NCI-H1436 (cell line): ENCODE measurements at regions not wholly inside any gene's neighbourhood (a gene's known extent, or its start where the extent isn't known, plus 50 kb on each side); places are given as distances from the start of the nearest gene placed in this dataset.
"Not testable (repeated sequence)": the region's sequence is repeated elsewhere in the genome, so short reads cannot be mapped to it uniquely, and the experiment has no call there.

Experiments used
- DNase-seq: peaks from one replicate; lab custom pipeline; 2025; lab: John Stamatoyannopoulos, UW

DNA sequence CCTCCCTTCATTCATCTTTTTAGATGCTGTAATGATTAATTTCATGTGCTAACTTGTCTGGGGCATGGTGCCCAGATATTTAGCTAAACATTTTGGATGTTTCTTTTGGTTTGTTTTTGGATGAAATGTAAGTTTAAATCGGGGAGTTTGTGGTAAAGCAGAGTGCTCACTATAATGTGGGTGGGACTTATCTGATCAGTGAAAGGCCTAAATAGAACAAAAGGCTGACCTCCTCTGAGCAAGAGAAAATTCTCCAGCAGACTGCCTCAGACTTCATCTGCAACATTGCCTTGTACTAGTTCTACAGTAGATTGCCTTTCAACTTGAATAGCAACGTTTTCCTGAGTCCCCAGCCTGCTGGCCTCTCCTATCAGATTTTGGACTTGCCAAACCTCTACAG, 183.6 kb downstream of the S1PR1 start:
- no peak for DNase-seq

DNA sequence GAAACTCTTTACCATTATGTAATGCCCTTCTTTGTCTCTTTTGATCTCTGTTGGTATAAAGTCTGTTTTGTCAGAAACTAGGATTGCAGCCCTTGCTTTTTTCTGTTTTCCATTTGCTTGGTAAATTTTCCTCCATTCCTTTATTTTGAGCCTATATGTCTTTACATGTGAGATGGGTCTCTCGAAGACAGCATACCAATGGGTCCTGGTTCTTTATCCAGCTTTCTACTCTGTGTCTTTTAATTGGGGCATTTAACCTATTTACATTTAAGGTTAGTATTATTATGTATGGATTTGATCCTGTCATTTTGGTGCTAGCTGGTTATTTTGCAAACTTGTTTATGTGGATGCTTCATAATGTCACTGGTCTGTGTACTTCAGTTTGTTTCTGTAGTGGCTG, 191.3 kb downstream of the S1PR1 start:
- DNase-seq: not testable (repeated sequence)

DNA sequence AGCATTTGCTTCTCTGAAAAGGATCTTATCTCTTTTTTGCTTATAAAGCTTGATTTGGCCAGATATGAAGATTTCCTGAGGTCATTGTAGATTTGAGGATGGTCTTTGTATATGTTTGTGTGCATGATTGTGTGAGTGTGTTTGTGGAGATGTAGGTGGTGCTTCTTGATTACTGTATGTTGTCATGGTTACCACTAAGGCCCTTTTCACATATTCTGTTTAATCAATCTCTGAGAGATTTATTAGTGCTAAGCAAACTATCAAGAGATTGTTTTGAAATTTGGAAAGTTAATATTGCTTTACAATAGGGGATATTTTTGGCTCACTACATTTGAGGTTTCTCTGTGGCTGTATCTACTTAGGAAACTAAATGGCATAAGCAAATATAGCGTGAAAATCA, 191.7 kb downstream of the S1PR1 start:
- DNase-seq: no peak

DNA sequence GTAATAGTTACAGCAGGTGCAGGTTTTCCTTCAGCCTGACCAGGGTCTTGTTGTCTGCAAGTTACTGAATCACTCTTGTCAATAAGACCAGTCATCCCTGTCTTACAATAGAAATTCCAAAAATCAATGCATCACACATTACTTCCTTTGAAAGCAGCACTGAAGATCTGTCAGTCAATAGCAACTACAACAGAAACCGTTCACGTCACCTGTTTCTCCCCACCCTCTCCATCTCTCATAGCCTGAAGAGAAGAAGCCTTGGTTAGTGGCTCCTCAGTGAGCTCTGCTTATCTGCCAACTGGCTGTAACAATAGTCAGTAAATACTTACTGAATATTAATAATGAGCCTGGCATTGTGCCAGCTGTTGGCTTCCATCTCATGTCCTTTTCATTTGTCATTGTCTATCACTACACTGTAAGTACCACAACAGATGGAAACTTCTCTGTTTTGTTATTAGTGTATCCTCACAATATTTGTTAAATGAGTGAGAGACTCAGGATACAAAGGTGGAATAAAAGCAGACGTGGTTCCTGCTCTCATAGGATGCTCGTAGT, 195.2 kb downstream of the S1PR1 start:
- DNase-seq: no peak

DNA sequence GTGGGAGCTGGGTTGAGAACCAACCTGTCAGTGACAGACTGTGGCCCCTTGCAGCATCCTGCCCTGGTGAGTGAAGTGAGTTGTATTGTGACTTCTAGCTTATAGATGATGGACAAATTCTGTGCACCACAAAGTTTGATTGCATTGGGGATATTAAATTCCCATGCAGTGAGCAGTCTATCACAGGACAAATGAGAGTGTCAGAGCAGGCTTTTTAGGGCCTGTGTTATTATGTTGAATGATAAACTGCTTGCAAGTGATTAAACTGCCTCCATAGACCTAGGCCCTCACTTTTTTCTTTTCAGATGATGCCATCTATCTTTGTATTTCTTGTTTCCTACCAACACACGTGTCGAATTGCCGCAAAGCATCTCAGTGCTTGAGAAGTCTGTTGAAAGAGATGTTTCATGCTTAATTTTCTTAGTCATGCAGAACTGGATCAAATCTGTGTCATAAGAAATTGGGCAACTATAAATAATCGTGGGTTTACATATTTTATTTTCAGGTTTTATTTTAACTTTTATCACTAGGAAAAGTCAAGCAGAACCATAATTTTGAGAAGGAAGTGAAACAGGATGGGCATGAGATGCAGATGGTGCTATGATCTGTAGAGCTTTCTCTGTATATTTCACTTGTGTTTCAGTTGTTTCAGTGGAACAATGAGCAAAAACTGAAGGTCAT, 199.2 kb downstream of the S1PR1 start:
- DNase-seq: no peak

DNA sequence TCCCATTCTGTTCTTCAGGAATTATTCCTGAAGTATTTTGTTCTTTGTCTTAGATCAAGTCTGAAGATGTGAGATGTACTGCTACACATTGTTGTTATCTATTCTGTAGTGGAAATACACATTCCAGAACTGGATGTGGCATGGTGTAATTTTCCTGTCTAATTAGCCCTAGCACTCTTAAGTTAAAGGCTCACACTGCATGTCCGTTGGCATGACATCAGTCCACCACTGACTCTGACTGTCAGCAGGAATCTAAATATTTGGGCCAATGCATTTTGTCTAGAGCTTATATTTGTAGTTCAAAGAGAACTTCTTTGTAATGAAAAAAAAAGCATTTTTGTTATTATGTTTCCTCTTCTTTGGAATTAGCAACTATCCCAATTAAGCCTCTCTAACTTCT, 201.0 kb downstream of the S1PR1 start:
- no peak for DNase-seq

DNA sequence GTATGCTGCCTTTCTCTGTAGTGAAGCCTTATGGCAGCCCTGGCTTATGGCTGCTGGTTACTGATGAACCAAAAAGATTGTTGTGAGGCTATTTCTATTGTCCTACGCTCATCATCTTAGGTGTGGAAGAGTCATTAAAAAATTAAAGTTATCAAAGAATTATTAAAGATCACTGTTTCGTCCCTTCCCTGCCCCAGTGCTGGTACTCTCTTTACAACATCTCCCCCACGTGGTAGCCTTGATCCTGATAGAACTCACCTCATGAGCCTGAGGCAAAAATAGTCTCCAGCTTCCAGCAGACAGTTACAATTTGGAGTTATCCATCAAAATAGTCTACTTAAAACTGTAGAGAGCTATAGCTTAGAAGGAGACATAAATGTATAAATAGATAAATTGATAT, 201.5 kb downstream of the S1PR1 start:
- DNase-seq: no peak

DNA sequence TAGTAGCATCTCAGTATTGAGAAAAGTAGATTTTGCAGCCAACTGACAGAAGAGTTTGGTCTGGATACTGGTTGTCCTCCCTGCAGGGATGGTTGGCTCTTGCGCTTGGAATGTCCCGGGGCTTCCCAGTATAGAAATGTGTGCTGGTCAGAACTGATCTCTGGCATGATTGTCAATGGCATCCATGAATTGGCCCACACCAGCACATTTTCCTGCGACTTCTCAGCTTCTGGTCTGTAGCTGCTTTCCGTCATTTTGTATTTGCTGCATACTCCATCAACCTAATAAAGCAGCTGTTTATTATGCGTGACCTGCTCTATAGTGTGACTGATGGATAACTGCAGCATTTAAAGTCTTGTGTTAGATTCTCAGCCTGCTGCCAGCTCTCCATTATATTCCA, 203.7 kb downstream of the S1PR1 start:
- no peak for DNase-seq

DNA sequence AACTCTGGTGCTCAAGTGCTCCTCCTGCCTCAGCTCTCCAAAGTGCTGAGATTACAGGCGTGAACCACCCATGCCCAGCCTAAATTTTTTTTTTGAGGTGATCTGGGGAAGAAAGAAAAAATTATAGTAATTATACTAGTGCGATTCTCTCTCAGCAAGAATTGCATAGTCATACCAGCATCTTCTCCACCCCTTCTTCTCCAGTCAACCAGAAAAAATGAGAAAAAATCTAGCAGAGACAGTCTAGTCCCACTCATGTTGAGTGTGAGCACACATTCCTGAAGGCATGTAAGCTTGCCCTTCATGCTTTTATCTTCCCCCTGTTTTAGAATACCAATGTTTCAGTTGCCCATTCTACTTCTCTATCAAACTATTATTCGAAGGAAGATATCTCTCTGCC, 207.6 kb downstream of the S1PR1 start:
- DNase-seq: no peak

DNA sequence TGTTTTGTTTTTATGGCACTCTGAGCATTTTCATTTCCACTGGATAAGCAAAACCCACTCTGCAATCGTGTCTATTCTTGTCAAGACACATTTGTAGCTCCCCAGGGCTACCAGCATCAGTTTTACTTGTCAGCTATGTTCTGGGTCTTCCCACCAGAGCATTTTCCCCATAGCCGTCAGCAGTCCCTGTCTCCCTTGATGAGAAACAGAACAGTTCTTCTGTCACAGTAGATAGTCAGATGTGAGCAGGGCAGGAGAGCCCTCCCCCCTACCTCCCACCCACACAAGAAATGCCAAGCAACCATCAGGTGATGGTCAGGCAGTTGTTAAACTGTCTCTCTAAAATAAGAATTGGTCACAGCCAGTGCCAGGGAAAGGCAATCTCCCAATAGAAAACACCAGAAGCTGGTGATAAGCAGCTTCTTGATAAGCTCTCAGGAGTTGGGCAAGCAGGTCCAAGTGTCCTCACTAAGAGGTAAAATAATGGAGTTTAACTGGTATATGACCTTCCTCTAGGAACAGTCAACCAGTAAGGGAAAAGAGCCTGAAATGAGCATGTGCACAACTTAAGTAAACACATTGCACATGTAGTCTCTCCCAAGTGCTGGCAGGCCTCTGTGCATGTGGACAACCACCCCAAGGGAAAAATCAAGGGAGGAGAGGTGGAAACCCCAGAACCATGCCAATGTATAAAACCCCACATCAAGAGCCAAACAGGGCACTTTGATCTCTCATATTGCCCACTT, 208.2 kb downstream of the S1PR1 start:
- no peak for DNase-seq

DNA sequence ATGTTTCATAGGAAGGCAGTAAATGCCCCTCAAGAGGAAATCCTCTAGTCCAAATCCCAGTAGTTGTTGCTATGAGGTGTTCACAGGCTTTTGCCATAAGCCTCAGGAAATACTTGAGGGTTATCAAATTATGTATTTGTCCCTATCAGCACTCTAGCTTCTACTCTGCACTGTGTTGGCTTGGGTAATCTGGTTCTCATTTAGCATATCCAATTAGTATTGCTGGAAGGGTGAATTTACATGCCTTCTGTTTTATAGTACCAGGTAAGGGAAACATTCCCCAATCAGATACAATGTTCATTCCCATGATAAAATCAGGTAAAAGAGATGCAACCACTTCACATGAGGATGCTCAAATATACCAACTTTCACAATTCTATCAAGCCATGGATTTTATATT, 211.2 kb downstream of the S1PR1 start:
- no peak for DNase-seq

DNA sequence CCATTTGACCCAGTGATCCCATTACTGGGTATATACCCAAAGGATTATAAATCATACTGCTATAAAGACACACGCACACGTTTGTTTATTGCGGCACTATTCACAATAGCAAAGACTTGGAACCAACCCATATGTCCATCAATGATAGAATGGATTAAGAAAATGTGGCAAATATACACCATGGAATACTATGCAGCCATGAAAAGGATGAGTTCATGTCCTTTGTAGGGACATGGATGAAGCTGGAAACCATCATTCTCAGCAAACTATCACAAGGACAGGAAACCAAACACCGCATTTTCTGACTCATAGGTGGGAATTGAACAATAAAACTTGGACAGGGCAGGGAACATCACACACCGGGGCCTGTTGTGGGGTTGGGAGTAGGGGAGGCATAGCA, 213.9 kb downstream of the S1PR1 start:
- DNase-seq: not testable (repeated sequence)

DNA sequence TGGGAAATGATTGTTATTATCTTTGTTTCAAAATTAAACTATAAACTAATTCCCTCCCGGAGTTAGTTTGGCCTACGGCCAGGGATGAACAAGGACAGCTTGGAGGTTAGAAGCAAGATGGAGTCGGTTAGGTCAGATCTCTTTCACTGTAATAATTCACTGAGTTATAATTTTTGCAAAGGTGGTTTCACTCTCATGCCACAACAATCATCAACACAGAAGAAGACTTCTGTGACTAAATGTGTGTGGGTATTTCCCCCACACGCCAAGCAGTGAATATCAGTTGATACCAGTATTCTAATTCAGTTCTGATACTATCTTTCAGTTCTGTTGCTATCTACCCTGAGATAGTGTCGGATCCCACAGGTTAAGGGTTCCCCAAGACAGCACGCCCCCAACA, 215.1 kb downstream of the S1PR1 start:
- no peak for DNase-seq

DNA sequence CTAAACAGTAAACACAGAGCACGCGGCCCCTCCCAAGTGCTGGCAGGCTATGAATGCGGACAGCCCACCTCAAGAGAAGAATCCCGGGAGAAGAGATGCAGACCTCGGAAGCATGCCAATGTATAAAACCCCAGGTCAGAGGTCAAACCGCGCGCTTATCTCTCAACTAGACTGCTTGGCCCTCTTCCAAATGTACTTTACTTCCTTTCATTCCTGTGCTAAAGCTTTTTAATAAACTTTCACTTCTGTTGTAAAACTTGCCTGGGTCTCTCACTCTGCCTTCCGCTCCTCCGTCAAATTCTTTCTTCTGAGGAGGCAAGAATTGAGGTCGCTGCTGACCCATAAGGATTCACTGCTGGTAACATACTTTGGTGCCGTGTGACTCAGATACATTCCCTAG, 216.0 kb downstream of the S1PR1 start:
- DNase-seq: no peak

DNA sequence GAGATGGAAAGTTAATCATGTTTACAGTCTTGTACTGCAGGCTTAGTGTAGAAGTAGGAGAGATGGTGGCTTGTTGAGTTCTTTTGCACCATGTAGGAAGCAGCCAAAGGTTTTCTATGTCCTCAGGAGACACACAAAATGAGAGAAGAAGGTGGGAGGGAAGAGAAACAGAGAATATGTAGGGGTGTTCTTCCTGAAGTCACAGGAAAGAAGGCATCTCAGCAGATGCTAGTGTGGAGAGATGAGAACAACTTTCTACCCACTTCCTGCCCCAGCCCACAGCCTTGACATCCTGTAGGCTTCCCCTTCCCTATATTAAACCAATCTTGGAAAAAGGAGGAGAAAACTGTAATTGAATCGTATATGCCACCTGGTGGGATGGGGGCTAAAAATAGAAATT, 217.0 kb downstream of the S1PR1 start:
- DNase-seq: no peak

DNA sequence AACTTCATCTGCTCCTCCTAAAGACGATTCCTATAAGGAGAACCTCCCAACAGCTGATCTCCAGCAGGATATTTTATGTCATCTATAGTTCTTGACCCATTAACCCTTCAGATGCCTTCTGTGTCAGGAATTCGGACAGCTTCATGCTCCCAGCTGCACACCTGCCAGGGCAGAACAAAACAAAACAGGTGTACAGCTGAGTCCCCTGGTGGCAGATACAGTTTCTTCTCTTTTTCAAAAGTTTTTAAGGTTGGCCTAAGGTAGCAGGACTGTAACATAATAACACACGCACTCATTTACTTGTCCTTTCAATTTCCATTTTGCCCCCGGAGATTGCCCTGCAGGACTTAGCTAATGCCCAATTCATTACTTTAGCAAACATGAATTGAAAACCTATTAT, 218.3 kb downstream of the S1PR1 start:
- no peak for DNase-seq

DNA sequence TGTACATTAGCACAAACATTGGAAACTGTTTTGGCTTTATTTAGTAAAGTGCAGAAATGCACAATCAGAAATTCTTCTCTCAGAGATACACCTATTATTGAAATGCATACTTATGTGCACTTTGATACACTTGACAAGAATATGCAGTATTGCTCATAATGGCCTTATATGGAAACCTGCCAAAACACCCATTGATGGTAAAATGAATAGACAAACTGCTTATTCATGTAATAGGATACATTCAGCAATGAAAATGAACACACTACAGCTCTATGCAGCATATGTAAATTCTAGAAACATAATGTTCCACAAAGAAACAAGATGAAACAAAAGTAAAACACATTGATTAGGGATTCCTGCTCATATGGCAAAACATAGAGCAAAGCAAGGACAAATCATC, 223.9 kb downstream of the S1PR1 start:
- peak; percentile 26 for DNase-seq

DNA sequence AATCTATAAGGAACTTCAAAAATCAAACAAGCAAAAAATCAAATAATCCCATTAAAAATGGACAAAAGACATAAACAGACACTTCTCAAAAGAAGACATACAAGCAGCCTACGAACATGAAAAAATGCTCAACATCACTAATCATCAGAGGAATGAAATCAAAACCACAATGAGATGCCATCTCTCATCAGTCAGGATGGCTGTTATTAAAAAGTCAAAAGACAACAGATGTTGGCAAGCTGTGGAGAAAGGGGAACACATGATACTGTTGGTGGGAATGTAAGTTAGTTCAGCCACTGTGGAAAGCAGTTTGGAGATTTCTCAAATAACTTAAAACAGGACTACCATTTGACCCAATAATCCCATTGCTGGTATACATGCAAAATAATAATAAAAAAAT, 226.4 kb downstream of the S1PR1 start:
- no peak for DNase-seq

DNA sequence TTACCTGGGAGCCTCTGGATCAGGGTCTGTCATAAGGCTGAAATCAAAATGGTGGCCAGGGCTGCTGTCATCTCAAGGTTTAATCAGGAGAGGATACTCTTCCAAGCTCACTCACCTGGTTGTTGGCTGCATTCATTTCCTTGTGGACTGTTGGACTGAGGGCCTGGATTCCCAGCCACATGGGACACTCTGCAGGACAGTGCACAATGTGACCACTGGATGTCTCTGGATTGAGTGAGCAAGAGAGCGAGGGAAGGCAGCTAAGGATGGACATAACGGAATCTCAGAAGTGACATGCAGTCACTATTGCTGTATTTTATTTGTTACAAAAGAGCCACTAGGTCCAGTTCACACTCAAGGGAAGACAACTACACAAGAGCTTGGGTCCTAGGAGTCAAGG, 229.1 kb downstream of the S1PR1 start:
- DNase-seq: no peak

DNA sequence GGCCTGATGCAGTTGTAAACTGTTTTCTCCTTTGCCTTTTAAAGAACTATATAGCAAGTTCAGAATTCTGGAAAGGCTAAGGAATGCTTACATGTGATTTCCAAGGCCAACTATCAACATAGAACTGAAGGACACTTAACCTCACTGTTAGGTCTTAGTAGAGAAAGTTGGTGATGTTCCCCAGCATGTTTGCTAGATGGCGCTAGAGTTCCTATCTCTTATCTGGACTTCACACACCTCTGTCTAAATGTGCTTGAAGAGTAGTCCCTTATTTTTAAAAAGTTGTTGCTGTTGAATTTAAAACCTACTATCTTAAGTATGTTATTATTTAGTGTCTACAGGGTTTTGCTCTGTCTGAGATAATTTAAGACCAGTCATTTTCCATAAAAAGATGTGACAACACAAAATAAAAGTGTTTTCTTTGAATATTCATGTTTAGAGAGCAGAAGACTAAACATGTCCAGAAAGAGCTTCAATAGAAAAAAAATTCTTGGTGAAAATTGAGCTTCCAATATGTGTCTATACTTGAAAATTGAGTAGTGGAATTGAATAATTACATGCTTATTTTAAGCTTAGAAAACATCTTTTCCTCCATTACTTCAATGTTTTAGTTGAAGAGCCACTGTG, 237.3 kb downstream of the S1PR1 start:
- DNase-seq: no peak

DNA sequence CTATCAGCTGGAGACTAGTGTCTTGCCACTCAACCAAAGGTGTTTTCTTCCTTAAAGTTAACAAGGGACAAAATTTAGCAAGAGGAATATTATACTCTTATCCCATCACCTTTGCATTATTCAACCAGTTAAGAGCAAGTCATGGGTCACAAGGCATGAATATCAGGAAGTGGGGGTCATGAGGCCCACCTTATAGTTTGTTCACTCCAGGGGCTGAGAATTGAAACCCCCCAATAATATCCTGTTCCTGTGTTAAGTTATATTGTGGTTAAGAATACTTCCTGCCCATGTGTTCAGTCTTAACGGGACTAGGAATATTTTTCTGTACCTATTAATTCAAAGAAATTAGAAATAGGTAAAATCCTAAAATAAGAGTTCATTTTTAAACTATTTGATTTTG, 239.7 kb downstream of the S1PR1 start:
- no peak for DNase-seq

DNA sequence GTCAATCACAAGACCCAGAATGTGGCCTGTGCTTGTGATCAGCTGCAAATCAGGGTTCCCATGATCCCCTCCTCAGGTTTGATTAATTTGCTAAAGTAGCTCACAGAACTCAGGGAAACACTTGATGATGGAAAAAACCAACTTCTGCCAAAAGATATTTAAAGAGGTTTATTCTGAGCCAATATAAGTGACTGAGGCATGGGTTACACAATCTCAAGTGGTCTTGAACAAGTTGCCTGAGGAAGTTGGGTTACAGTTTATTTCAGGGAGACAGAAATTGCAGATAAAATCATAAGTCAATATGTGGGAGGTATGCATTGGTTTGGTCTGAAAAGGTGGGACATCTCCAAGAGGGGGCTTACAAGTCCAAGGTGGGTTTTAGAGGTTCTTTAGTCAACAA, 243.1 kb downstream of the S1PR1 start:
- DNase-seq: no peak

DNA sequence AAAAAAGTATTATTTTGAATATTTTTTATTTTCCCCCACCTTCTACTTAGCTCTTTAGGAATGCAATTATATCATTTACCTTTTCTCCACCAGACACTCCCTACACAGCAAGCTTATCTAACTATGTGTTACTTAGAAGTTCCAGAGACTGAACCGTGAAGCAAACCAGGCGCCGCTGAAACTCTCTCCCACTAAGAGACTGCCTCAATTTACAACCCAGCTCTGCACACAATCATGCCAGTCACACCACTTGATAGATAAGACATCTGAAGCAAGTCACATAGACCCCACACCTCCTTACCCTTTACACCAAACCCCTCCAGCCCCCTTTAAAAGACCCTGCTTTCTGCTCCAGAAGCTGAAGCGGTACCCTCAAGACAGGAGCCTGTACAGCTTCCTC, 245.5 kb downstream of the S1PR1 start:
- no peak for DNase-seq
